ENCODE measurements at regions not wholly inside any gene's neighbourhood (a gene's known extent, or its start where the extent isn't known, plus 50 kb on each side); places are given as distances from the start of the nearest gene placed in this dataset.

- TF ChIP-seq MAX (IDR thresholded peaks at IDR 0.05; ENCODE audit: low read depth, low read length) (no peak), CTCF (IDR thresholded peaks at IDR 0.05; ENCODE audit: low read depth, low read length) (no peak), MYC (IDR thresholded peaks at IDR 0.05; ENCODE audit: low read depth, low read length) (no peak), POLR2A (IDR thresholded peaks at IDR 0.05; ENCODE audit: extremely low read depth, insufficient read length) (no peak)
- no peak for DNase-seq (ENCODE audit: low read depth)
- H3K4me3 ChIP-seq (ENCODE audit: low read depth, low read length): no peak overlapping the region
Observed at GRCh38 chr6:71411882-71412281, 123.3 kb downstream of the OGFRL1 start.

- no peak for DNase-seq (ENCODE audit: low read depth)
- TF ChIP-seq POLR2A (IDR thresholded peaks at IDR 0.05; ENCODE audit: extremely low read depth, insufficient read length): no peak
- TF ChIP-seq CTCF (IDR thresholded peaks at IDR 0.05; ENCODE audit: low read depth, low read length): no peak
- TF ChIP-seq MAX (IDR thresholded peaks at IDR 0.05; ENCODE audit: low read depth, low read length): no peak
- TF ChIP-seq MYC (IDR thresholded peaks at IDR 0.05; ENCODE audit: low read depth, low read length): no peak
- H3K4me3 ChIP-seq (ENCODE audit: low read depth, low read length): no peak overlapping the region
Observed at GRCh38 chr6:71412559-71413140, 124.0 kb downstream of the OGFRL1 start.

GRCh38 chr6:71414486-71414885 lies 125.9 kb downstream of the OGFRL1 start:
- TF ChIP-seq POLR2A (IDR thresholded peaks at IDR 0.05; ENCODE audit: extremely low read depth, insufficient read length) (no peak), MAX (IDR thresholded peaks at IDR 0.05; ENCODE audit: low read depth, low read length) (no peak), CTCF (IDR thresholded peaks at IDR 0.05; ENCODE audit: low read depth, low read length) (no peak), MYC (IDR thresholded peaks at IDR 0.05; ENCODE audit: low read depth, low read length) (no peak)
- DNase-seq (ENCODE audit: low read depth): no peak
- H3K4me3 ChIP-seq (ENCODE audit: low read depth, low read length): no peak overlapping the region

GRCh38 chr6:71419217-71420094 lies 130.8 kb downstream of the OGFRL1 start:
- DNase-seq (ENCODE audit: low read depth): no peak
- TF ChIP-seq CTCF (IDR thresholded peaks at IDR 0.05; ENCODE audit: low read depth, low read length) (no peak), MYC (IDR thresholded peaks at IDR 0.05; ENCODE audit: low read depth, low read length) (no peak), POLR2A (IDR thresholded peaks at IDR 0.05; ENCODE audit: extremely low read depth, insufficient read length) (no peak), MAX (IDR thresholded peaks at IDR 0.05; ENCODE audit: low read depth, low read length) (no peak)
- H3K4me3 ChIP-seq (ENCODE audit: low read depth, low read length): no peak overlapping the region

GRCh38 chr6:71420095-71420692 lies 131.6 kb downstream of the OGFRL1 start:
- no peak for DNase-seq (ENCODE audit: low read depth)
- TF ChIP-seq CTCF (IDR thresholded peaks at IDR 0.05; ENCODE audit: low read depth, low read length): no peak
- no peak for TF ChIP-seq MYC (IDR thresholded peaks at IDR 0.05; ENCODE audit: low read depth, low read length)
- TF ChIP-seq POLR2A (IDR thresholded peaks at IDR 0.05; ENCODE audit: extremely low read depth, insufficient read length): no peak
- TF ChIP-seq MAX (IDR thresholded peaks at IDR 0.05; ENCODE audit: low read depth, low read length): no peak
- no peak overlapping the region for H3K4me3 ChIP-seq (ENCODE audit: low read depth, low read length)
